ENCODE measurements at regions not wholly inside any gene's neighbourhood (a gene's known extent, or its start where the extent isn't known, plus 50 kb on each side); places are given as distances from the start of the nearest gene placed in this dataset.

DNA sequence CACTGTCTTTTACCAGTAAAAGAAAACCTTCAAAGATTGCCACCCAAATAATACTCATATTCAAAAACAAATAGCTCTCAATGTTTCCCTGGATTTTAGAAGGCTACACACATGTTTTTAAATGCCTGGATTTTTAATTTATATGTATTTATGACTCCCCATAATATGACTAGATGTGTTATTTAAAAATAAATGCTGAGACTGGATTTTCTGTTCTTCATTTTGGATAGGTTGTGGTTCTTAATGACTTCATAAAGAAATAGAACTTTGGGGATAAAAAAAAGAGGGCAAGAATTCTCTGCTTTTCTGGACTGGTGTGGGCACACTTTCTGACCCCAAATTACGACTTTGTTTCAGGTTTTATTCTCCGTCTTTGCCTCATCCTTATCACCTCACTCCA lies 62.8 kb upstream of the LEKR1 start:
- no peak overlapping the region for H3K4me3 Mint-ChIP-seq (ENCODE audit: unreplicated experiment)
- BruUV-seq (replicated peaks): no TSS peak
- CTCF ChIA-PET: interaction anchor here (1.3 to 1.8 kb wide), 3 partner anchors 12 to 374 kb away, joined by 3 to 5 read pairs (median 4); no protein-coding TSS in a partner anchor
- no peak for TF ChIP-seq CTCF (IDR thresholded peaks at IDR 0.05; ENCODE audit: unreplicated experiment)
- POLR2A ChIA-PET: no interaction called here
- no peaks in the 10 kb centered on the region for H3K9me3 Mint-ChIP-seq (ENCODE audit: unreplicated experiment)
- intact Hi-C loops (cut with micrococcal nuclease): no loop called here
- no peaks in the 10 kb centered on the region for H3K27me3 Mint-ChIP-seq (ENCODE audit: insufficient read depth, unreplicated experiment)
- DNase-seq (ENCODE audit: unreplicated experiment): no peak
- peaks cover 29% of the 10 kb centered on the region for H3K4me1 Mint-ChIP-seq (ENCODE audit: insufficient read depth, unreplicated experiment)
- peak overlapping the region; percentile 31 for H3K27ac Mint-ChIP-seq (ENCODE audit: low read depth, unreplicated experiment)
- H3K36me3 Mint-ChIP-seq (ENCODE audit: insufficient read depth, unreplicated experiment): no peaks in the 10 kb centered on the region

- Mint-ChIP-seq H3K36me3 (ENCODE audit: insufficient read depth, unreplicated experiment) (no peaks in the 10 kb centered on the region), H3K4me3 (ENCODE audit: unreplicated experiment) (no peak overlapping the region), H3K27me3 (ENCODE audit: insufficient read depth, unreplicated experiment) (no peaks in the 10 kb centered on the region), H3K4me1 (ENCODE audit: insufficient read depth, unreplicated experiment) (peaks cover 29% of the 10 kb centered on the region), H3K9me3 (ENCODE audit: unreplicated experiment) (no peaks in the 10 kb centered on the region), H3K27ac (ENCODE audit: low read depth, unreplicated experiment) (peak overlapping the region; percentile 31)
- TF ChIP-seq CTCF (IDR thresholded peaks at IDR 0.05; ENCODE audit: unreplicated experiment): no peak
- POLR2A ChIA-PET: interaction anchor here (0.6 to 1.4 kb wide), 3 partner anchors 12 to 49 kb away, joined by 3 to 4 read pairs (median 3); no protein-coding TSS in a partner anchor
- CTCF ChIA-PET: interaction anchor here (1.4 to 1.8 kb wide), 2 partner anchors 13 to 373 kb away, joined by 4 to 5 read pairs; no protein-coding TSS in a partner anchor
- intact Hi-C loops (cut with micrococcal nuclease): no loop called here
- no TSS peak for BruUV-seq (replicated peaks)
- no peak for DNase-seq (ENCODE audit: unreplicated experiment)
Measured at GRCh38 chr3:156763931-156764720, 62.0 kb upstream of the LEKR1 start.

DNA sequence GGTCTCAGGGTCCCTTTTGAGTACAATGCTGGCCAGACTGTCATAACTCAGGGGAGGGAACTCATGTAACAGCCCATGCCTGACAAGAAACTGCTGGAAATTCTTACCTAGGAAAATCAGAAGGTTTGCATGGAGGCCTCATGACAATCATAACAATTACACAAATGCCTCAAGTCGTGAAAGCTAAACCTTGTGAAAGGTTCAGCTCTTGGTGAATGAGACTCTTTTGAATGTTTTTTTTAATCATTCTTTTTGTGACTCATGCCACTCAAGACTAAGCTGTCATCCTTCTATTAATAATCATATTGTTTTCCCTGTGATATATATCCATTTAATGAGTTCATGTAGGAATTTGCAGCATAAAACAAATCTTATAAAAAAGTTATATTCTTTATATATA lies 61.4 kb upstream of the LEKR1 start:
- intact Hi-C loops (cut with micrococcal nuclease): no loop called here
- no peak for TF ChIP-seq CTCF (IDR thresholded peaks at IDR 0.05; ENCODE audit: unreplicated experiment)

GRCh38 chr3:156768390-156768789 lies 57.8 kb upstream of the LEKR1 start:
- intact Hi-C loops (cut with micrococcal nuclease): no loop called here
- no peak overlapping the region for H3K4me3 Mint-ChIP-seq (ENCODE audit: unreplicated experiment)
- ChIA-PET CTCF (interaction anchor here (1.0 to 1.3 kb wide), 2 partner anchors 9 to 369 kb away, joined by 3 read pairs; no protein-coding TSS in a partner anchor), POLR2A (interaction anchor here (0.9 kb wide), 1 partner anchor 20 kb away, joined by 4 read pairs; no protein-coding TSS in a partner anchor)
- peaks cover 27% of the 10 kb centered on the region for H3K4me1 Mint-ChIP-seq (ENCODE audit: insufficient read depth, unreplicated experiment)
- H3K36me3 Mint-ChIP-seq (ENCODE audit: insufficient read depth, unreplicated experiment): no peaks in the 10 kb centered on the region
- BruUV-seq (replicated peaks): no TSS peak
- no peak overlapping the region for H3K27ac Mint-ChIP-seq (ENCODE audit: low read depth, unreplicated experiment)
- H3K9me3 Mint-ChIP-seq (ENCODE audit: unreplicated experiment): no peaks in the 10 kb centered on the region
- no peak for DNase-seq (ENCODE audit: unreplicated experiment)
- no peak for TF ChIP-seq CTCF (IDR thresholded peaks at IDR 0.05; ENCODE audit: unreplicated experiment)
- H3K27me3 Mint-ChIP-seq (ENCODE audit: insufficient read depth, unreplicated experiment): no peaks in the 10 kb centered on the region

More for the DNA sequence above, 61.4 kb upstream of the LEKR1 start:
- no TSS peak for BruUV-seq (replicated peaks)
- POLR2A ChIA-PET: interaction anchor here (0.6 to 1.4 kb wide), 4 partner anchors 12 to 61 kb away, joined by 3 to 4 read pairs (median 3); no protein-coding TSS in a partner anchor
- Mint-ChIP-seq H3K4me1 (ENCODE audit: insufficient read depth, unreplicated experiment) (peaks cover 29% of the 10 kb centered on the region), H3K36me3 (ENCODE audit: insufficient read depth, unreplicated experiment) (no peaks in the 10 kb centered on the region), H3K27ac (ENCODE audit: low read depth, unreplicated experiment) (no peak overlapping the region), H3K27me3 (ENCODE audit: insufficient read depth, unreplicated experiment) (no peaks in the 10 kb centered on the region), H3K9me3 (ENCODE audit: unreplicated experiment) (no peaks in the 10 kb centered on the region), H3K4me3 (ENCODE audit: unreplicated experiment) (no peak overlapping the region)
- CTCF ChIA-PET: no interaction called here
- DNase-seq (ENCODE audit: unreplicated experiment): no peak
